HL-60 (cell line): ENCODE measurements at regions not wholly inside any gene's neighbourhood (a gene's known extent, or its start where the extent isn't known, plus 50 kb on each side); places are given as distances from the start of the nearest gene placed in this dataset.

Experiments used
- DNase-seq, 2 experiments: peaks; one replicate each; pipeline ENCODE4 v3.0.0-alpha.2; 2010 to 2020; ENCODE audit warnings: low read depth in 1 of 2, low spot score in 1 of 2
- H3K27ac ChIP-seq: fragments of 250-450 bp; sonication (Bioruptor Pico); replicated peaks from 2 replicates; pipeline ENCODE4 v1.5.1; 2020; ENCODE audit warnings: mild to moderate bottlenecking, moderate library complexity
- H3K27me3 ChIP-seq: fragments of 250-450 bp; sonication (Bioruptor Pico); 2 replicates; pipeline ENCODE4 v1.5.1; 2021; ENCODE audit warnings: mild to moderate bottlenecking, moderate library complexity; ENCODE audit not compliant: insufficient read depth, poor library complexity, severe bottlenecking
- H3K4me3 ChIP-seq: replicated peaks from 2 replicates; pipeline ENCODE4 v1.5.1; 2011; ENCODE audit warnings: mild to moderate bottlenecking, control low read depth, low read length; ENCODE audit not compliant: insufficient read depth
- GABPA ChIP-seq: IDR thresholded peaks from 2 replicates; pipeline ENCODE4 v1.6.1; 2012; ENCODE audit warnings: low read depth
- POLR2AphosphoS5 ChIP-seq: IDR thresholded peaks from 2 replicates; pipeline ENCODE4 v1.6.1; 2012; ENCODE audit warnings: low read depth
- SPI1 ChIP-seq: IDR thresholded peaks from 2 replicates; pipeline ENCODE4 v1.6.1; 2012; ENCODE audit warnings: low read depth, mild to moderate bottlenecking, borderline replicate concordance
- TF ChIP-seq, protein P1 (sequence below): IDR thresholded peaks from 2 replicates; pipeline ENCODE4 v1.6.1; 2012; ENCODE audit warnings: low read depth; ENCODE audit not compliant: insufficient replicate concordance
- TF ChIP-seq, protein P2 (sequence below): IDR thresholded peaks from one replicate; pipeline ENCODE4 v1.5.1; 2011; ENCODE audit warnings: low read length, control low read depth, inconsistent platforms; ENCODE audit not compliant: insufficient read depth

DNA sequence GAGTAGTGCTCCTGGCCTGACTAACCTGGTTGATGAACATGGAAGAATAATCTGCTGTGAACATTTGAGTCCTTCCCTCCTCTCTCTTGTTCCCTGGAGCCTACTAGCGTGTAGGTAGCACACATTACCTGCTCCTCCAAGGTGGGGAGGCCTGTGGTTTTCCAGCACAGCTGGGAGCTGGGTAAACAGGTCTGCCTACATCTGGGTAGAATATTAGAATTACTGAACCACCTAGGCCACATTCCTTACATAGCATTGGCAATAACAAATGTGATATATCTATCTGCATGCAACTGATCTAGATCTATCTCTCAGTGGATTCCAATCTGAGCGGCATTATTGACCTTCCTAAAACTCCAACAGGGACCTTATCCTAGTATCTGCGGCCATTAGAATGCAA, 151.0 kb upstream of the ZNF366 start:
- no peak for DNase-seq
- no peak for TF ChIP-seq SPI1
- no peak for TF ChIP-seq GABPA
- TF ChIP-seq, protein P1, sequence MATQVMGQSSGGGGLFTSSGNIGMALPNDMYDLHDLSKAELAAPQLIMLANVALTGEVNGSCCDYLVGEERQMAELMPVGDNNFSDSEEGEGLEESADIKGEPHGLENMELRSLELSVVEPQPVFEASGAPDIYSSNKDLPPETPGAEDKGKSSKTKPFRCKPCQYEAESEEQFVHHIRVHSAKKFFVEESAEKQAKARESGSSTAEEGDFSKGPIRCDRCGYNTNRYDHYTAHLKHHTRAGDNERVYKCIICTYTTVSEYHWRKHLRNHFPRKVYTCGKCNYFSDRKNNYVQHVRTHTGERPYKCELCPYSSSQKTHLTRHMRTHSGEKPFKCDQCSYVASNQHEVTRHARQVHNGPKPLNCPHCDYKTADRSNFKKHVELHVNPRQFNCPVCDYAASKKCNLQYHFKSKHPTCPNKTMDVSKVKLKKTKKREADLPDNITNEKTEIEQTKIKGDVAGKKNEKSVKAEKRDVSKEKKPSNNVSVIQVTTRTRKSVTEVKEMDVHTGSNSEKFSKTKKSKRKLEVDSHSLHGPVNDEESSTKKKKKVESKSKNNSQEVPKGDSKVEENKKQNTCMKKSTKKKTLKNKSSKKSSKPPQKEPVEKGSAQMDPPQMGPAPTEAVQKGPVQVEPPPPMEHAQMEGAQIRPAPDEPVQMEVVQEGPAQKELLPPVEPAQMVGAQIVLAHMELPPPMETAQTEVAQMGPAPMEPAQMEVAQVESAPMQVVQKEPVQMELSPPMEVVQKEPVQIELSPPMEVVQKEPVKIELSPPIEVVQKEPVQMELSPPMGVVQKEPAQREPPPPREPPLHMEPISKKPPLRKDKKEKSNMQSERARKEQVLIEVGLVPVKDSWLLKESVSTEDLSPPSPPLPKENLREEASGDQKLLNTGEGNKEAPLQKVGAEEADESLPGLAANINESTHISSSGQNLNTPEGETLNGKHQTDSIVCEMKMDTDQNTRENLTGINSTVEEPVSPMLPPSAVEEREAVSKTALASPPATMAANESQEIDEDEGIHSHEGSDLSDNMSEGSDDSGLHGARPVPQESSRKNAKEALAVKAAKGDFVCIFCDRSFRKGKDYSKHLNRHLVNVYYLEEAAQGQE, result no peak
- TF ChIP-seq POLR2AphosphoS5, result no peak
- TF ChIP-seq, protein P2, sequence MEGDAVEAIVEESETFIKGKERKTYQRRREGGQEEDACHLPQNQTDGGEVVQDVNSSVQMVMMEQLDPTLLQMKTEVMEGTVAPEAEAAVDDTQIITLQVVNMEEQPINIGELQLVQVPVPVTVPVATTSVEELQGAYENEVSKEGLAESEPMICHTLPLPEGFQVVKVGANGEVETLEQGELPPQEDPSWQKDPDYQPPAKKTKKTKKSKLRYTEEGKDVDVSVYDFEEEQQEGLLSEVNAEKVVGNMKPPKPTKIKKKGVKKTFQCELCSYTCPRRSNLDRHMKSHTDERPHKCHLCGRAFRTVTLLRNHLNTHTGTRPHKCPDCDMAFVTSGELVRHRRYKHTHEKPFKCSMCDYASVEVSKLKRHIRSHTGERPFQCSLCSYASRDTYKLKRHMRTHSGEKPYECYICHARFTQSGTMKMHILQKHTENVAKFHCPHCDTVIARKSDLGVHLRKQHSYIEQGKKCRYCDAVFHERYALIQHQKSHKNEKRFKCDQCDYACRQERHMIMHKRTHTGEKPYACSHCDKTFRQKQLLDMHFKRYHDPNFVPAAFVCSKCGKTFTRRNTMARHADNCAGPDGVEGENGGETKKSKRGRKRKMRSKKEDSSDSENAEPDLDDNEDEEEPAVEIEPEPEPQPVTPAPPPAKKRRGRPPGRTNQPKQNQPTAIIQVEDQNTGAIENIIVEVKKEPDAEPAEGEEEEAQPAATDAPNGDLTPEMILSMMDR, result no peak
- H3K4me3 ChIP-seq, result no peak overlapping the region
- no peaks in the 10 kb centered on the region for H3K27me3 ChIP-seq
- H3K27ac ChIP-seq, result no peak overlapping the region

DNA sequence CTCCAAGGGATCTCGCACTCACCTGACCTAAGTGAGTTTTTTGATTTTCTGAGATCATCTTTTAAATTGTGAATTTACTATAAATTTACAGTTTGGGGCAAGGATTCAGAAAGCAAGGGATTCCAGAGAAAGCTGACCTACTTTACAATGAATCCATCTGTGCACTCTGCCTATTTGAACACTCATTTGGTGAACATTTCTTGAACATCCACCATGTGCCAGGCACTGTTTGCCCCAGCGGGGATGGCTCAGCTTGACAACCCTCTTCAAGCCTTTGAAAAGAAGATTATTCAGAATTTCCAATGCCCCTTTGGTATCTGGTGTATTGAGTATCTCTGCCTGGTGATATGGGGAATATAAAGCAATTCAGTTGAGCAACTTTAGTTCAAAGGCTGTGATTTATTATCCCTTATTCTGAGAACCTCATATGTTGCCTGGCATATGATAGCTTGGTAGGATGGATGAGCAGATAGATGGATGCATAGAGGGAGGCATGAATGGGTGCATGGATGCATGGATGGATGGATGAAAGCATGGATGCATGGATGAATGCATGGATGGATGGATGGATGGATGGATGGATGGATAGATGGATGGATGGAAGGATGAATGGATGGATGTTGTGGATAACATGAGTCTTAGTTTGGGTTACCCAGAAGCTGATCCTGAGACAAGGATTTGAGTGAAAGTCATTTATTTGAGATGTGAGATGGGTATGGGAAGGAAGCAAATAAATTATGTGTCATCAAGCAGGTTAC, 149.7 kb upstream of the ZNF366 start:
- TF ChIP-seq, protein P2, result no peak
- TF ChIP-seq SPI1, result no peak
- TF ChIP-seq GABPA, result no peak
- no peak for TF ChIP-seq POLR2AphosphoS5
- TF ChIP-seq, protein P1, result no peak

DNA sequence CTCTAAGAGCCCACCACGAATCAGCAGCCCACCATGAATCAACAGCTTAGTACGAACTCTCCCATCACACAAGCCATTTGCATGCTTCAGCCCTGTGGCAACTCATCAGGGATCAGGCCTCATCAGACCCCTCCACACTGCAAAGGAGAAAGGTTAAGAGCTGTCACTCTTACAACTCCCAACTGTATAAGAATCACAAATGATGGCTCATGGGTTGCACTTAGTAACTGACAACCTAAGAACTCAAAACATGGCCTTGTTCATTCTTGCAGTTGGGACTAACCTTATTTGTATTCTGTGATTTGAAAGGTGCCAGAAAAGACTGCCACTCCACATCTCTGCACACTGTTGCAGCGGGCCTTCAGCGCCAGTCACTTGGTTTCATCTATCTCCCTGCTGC, 149.1 kb upstream of the ZNF366 start:
- TF ChIP-seq, protein P2, result no peak
- TF ChIP-seq, protein P1, result no peak
- TF ChIP-seq POLR2AphosphoS5, result no peak
- no peak for TF ChIP-seq SPI1
- TF ChIP-seq GABPA, result no peak
- H3K4me3 ChIP-seq, result no peak overlapping the region
- no peak for DNase-seq
- no peaks in the 10 kb centered on the region for H3K27me3 ChIP-seq
- no peak overlapping the region for H3K27ac ChIP-seq

More for the DNA sequence above, 149.7 kb upstream of the ZNF366 start:
- no peak for DNase-seq
- Histone ChIP-seq H3K4me3 (no peak overlapping the region), H3K27ac (no peak overlapping the region), H3K27me3 (no peaks in the 10 kb centered on the region)
